HepG2 (cell line): ENCODE measurements at regions not wholly inside any gene's neighbourhood (a gene's known extent, or its start where the extent isn't known, plus 50 kb on each side); places are given as distances from the start of the nearest gene placed in this dataset.

Experiments used
- ATAC-seq: fragments of 200-7000 bp; cut with Tn5 transposase; 3 replicates; pipeline ENCODE4 v1.9.1; 2020; ENCODE audit warnings: mild to moderate bottlenecking, moderate library complexity
- BruUV-seq: library from RNA; stranded (reverse); fragments of 400-500 nt; replicated peaks from 2 replicates; lab custom pipeline; 2021; lab: Mats Ljungman, UMichigan
- CTCF ChIA-PET: fragments of 300-600 bp; formaldehyde crosslinking; extraction: SDS; loops from one replicate; lab custom pipeline; 2021; ENCODE audit warnings: low total read pairs, inconsistent platforms, low intra/inter-chr PET ratio; lab: Yijun Ruan, JAX
- POLR2A ChIA-PET: fragments of 350-600 bp; sonication (Branson Sonifier 250); formaldehyde crosslinking; loops from one replicate; lab custom pipeline; 2020; ENCODE audit warnings: antibody characterized with exemption, inconsistent platforms; lab: Yijun Ruan, JAX
- DNase-seq: peaks from one replicate; pipeline ENCODE4 v3.0.0-alpha.2; 2015; ENCODE audit warnings: low spot score
- FAIRE-seq: peaks from 3 replicates; lab custom pipeline; 2011; peaks lifted over from hg19 to GRCh38; lab: Jason Lieb, UNC
- H2AFZ ChIP-seq: one replicate; pipeline ENCODE4 v1.6.1; 2011; ENCODE audit warnings: low read length, inconsistent platforms
- H3K27ac ChIP-seq: fragments of 300-600 bp; 3 replicates; pipeline ENCODE4 v1.8.0; 2011; ENCODE audit warnings: mixed run types, mild to moderate bottlenecking, mixed read lengths, low read length, inconsistent platforms; ENCODE audit not compliant: insufficient read depth; ENCODE audit errors: extremely low read length
- H3K27me3 ChIP-seq, 2 experiments: fragments of 200-600 bp in 1 of 2; 2 replicates in 1 of 2; 3 replicates in 1 of 2; pipeline versions ENCODE4 v1.6.0 to v1.8.0; 2011; ENCODE audit warnings: low read length in 2 of 2, mild to moderate bottlenecking in 2 of 2, moderate library complexity in 2 of 2, inconsistent platforms in 1 of 2; ENCODE audit not compliant: insufficient read depth in 2 of 2, control insufficient read depth in 1 of 2
- H3K36me3 ChIP-seq, 2 experiments: fragments of 200-600 bp in 1 of 2; replicated peaks in 1 of 2; 2 replicates in 1 of 2; 3 replicates in 1 of 2; pipeline versions ENCODE4 v1.5.1 to v1.8.0; 2011; ENCODE audit warnings: low read length in 2 of 2, inconsistent platforms in 1 of 2; ENCODE audit not compliant: insufficient read depth in 2 of 2, control insufficient read depth in 1 of 2
- H3K4me1 ChIP-seq: 2 replicates; pipeline ENCODE4 v1.5.1; 2012; ENCODE audit warnings: low read length, inconsistent platforms; ENCODE audit not compliant: insufficient read depth
- H3K4me2 ChIP-seq: 2 replicates; pipeline ENCODE4 v1.6.0; 2011; ENCODE audit warnings: low read depth, low read length, inconsistent platforms
- H3K4me3 ChIP-seq, 3 experiments: fragments of 200-600 bp in 1 of 3; sonication (generic), shearing (Covaris generic) in 1 of 3; replicated peaks in 1 of 3; 2 replicates each; pipeline ENCODE4 v1.5.1; 2011 to 2016; ENCODE audit warnings: low read length in 3 of 3, inconsistent platforms in 2 of 3, low read depth in 2 of 3, mild to moderate bottlenecking in 2 of 3, control low read depth in 1 of 3, mixed read lengths in 1 of 3; ENCODE audit not compliant: insufficient read depth in 1 of 3
- H3K79me2 ChIP-seq: one replicate; pipeline ENCODE4 v1.6.1; 2011; ENCODE audit warnings: low read length, inconsistent platforms; ENCODE audit not compliant: insufficient read depth
- H3K9ac ChIP-seq: 2 replicates; pipeline ENCODE4 v1.6.0; 2011; ENCODE audit warnings: mild to moderate bottlenecking, low read depth, low read length, inconsistent platforms; ENCODE audit not compliant: insufficient read depth
- H3K9me3 ChIP-seq: 2 replicates; pipeline ENCODE4 v1.5.1; 2012; ENCODE audit warnings: mild to moderate bottlenecking, low read length
- H4K20me1 ChIP-seq: 2 replicates; pipeline ENCODE4 v1.6.0; 2011; ENCODE audit warnings: inconsistent platforms, mild to moderate bottlenecking, low read length, moderate library complexity; ENCODE audit not compliant: insufficient read depth
- BHLHE40 ChIP-seq: IDR thresholded peaks from 2 replicates; pipeline ENCODE4 v1.6.1; 2011; ENCODE audit warnings: low read length, improper control_type of control experiment
- BORCS8-MEF2B ChIP-seq: sonication (generic); formaldehyde crosslinking; IDR thresholded peaks from 2 replicates; pipeline ENCODE4 v1.8.0; 2022; ENCODE audit warnings: mild to moderate bottlenecking, missing genetic modification reagents
- GATAD2A ChIP-seq: IDR thresholded peaks from 2 replicates; pipeline ENCODE4 v1.6.1; 2016
- HNF4A ChIP-seq: sonication (generic); formaldehyde crosslinking; IDR thresholded peaks from 2 replicates; pipeline ENCODE4 v1.4.0; 2020; ENCODE audit warnings: missing genetic modification reagents
- NR2F6 ChIP-seq, 2 experiments: IDR thresholded peaks; 2 replicates each; pipeline ENCODE4 v1.6.1; 2016; ENCODE audit warnings: antibody characterized with exemption in 1 of 2, mild to moderate bottlenecking in 1 of 2
- RAD51 ChIP-seq: fragments of 450-650 bp; IDR thresholded peaks from 2 replicates; pipeline ENCODE4 v1.6.1; 2016; ENCODE audit warnings: borderline replicate concordance
- SIN3A ChIP-seq: IDR thresholded peaks from 2 replicates; pipeline ENCODE4 v1.6.1; 2011; ENCODE audit warnings: low read depth, mild to moderate bottlenecking, control low read depth, low read length, borderline replicate concordance
- ZNF496 ChIP-seq: sonication (generic); formaldehyde crosslinking; IDR thresholded peaks from 2 replicates; pipeline ENCODE4 v1.8.1; 2023; ENCODE audit warnings: mild to moderate bottlenecking, moderate library complexity, missing genetic modification reagents; ENCODE audit not compliant: insufficient replicate concordance
- ZNF556 ChIP-seq: sonication (generic); formaldehyde crosslinking; IDR thresholded peaks from 2 replicates; pipeline ENCODE4 v1.4.0; 2020; ENCODE audit warnings: mild to moderate bottlenecking, missing genetic modification reagents, borderline replicate concordance
- WGBS: methylation state at CpG from one replicate; pipeline ENCODE4 v1.1.6; 2017; ENCODE audit warnings: low lambda C conversion rate; 5-methylcytosine and 5-hydroxymethylcytosine counted together
- in situ Hi-C: cut with HindIII; loops from 2 replicates; pipeline ENCODE4 v1.10.0; 2017; ENCODE audit warnings: low pct_unique_long_range_greater_than_20kb; ENCODE audit not compliant: extremely low pct_ligation_motif_present
- intact Hi-C: fragments of 100-400 bp; cut with micrococcal nuclease; formaldehyde crosslinking; loops from one replicate; pipeline ENCODE4 v1.10.0; 2022; ENCODE audit not compliant: unreplicated experiment
- TF ChIP-seq, protein P1 (sequence below), 2 experiments: fragments of 450-650 bp in 1 of 2; sonication (generic) in 1 of 2; formaldehyde crosslinking in 1 of 2; IDR thresholded peaks; 2 replicates each; pipeline versions ENCODE4 v1.6.1 to v1.8.0; 2016 to 2022; ENCODE audit warnings: antibody characterized with exemption in 1 of 2, mild to moderate bottlenecking in 1 of 2, missing genetic modification reagents in 1 of 2
- TF ChIP-seq, protein P2 (sequence below): sonication (generic); formaldehyde crosslinking; conservative IDR thresholded peaks from 2 replicates; pipeline ENCODE4 v1.4.0; 2020; ENCODE audit warnings: mild to moderate bottlenecking, missing genetic modification reagents, moderate library complexity

DNA sequence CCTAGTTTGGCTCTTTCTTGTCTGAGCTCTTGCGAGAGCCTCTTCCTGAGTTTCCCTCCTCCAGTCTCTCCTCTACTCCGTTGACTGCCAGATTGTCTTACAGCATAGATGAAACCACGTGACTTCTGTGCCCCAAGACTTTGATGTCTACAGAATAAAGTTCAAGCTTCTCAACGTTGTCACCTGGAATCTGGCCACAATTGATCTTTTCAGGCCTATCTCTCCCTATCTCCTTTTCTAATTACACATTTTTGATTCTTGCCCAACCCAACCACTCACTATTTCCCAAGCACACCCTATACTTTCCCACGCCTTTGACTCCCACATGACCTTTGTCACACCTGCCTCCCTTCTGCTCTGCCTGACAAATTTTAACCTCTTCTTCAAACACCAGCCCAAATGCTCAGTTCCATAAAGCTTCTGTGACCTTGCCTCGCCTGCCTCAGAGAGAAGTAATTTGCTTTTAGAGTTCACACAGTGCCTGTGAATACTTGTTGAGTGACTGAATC, 52.4 kb upstream of the PMFBP1 start:
- H3K9me3 ChIP-seq = no peaks in the 10 kb centered on the region
- CTCF ChIA-PET = no interaction called here
- BruUV-seq = no TSS peak
- TF ChIP-seq RAD51 (peak; percentile 93), NR2F6 (IDR thresholded peaks at IDR 0.05) (peak; percentile 89), NR2F6 (CRISPR knock-in tag; IDR thresholded peaks at IDR 0.05) (peak; percentile 68), BORCS8-MEF2B (CRISPR knock-in tag) (0 out of 2 replicates have a peak, but pooled peaks have one; percentile 11), HNF4A (CRISPR knock-in tag) (no peak; the same call in 1 of the 2 replicates), GATAD2A (CRISPR knock-in tag) (peak; percentile 57), ZNF496 (CRISPR knock-in tag) (no peak), BHLHE40 (0 out of 2 replicates have a peak, but pooled peaks have one; percentile 13), SIN3A (no peak), ZNF556 (0 out of 2 replicates have a peak, but pooled peaks have one; percentile 38)
- TF ChIP-seq, protein P1, sequence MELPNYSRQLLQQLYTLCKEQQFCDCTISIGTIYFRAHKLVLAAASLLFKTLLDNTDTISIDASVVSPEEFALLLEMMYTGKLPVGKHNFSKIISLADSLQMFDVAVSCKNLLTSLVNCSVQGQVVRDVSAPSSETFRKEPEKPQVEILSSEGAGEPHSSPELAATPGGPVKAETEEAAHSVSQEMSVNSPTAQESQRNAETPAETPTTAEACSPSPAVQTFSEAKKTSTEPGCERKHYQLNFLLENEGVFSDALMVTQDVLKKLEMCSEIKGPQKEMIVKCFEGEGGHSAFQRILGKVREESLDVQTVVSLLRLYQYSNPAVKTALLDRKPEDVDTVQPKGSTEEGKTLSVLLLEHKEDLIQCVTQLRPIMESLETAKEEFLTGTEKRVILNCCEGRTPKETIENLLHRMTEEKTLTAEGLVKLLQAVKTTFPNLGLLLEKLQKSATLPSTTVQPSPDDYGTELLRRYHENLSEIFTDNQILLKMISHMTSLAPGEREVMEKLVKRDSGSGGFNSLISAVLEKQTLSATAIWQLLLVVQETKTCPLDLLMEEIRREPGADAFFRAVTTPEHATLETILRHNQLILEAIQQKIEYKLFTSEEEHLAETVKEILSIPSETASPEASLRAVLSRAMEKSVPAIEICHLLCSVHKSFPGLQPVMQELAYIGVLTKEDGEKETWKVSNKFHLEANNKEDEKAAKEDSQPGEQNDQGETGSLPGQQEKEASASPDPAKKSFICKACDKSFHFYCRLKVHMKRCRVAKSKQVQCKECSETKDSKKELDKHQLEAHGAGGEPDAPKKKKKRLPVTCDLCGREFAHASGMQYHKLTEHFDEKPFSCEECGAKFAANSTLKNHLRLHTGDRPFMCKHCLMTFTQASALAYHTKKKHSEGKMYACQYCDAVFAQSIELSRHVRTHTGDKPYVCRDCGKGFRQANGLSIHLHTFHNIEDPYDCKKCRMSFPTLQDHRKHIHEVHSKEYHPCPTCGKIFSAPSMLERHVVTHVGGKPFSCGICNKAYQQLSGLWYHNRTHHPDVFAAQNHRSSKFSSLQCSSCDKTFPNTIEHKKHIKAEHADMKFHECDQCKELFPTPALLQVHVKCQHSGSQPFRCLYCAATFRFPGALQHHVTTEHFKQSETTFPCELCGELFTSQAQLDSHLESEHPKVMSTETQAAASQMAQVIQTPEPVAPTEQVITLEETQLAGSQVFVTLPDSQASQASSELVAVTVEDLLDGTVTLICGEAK (IDR thresholded peaks at IDR 0.05) = no peak
- TF ChIP-seq, protein P1 (CRISPR knock-in tag; IDR thresholded peaks at IDR 0.05) = no peak
- TF ChIP-seq, protein P2, sequence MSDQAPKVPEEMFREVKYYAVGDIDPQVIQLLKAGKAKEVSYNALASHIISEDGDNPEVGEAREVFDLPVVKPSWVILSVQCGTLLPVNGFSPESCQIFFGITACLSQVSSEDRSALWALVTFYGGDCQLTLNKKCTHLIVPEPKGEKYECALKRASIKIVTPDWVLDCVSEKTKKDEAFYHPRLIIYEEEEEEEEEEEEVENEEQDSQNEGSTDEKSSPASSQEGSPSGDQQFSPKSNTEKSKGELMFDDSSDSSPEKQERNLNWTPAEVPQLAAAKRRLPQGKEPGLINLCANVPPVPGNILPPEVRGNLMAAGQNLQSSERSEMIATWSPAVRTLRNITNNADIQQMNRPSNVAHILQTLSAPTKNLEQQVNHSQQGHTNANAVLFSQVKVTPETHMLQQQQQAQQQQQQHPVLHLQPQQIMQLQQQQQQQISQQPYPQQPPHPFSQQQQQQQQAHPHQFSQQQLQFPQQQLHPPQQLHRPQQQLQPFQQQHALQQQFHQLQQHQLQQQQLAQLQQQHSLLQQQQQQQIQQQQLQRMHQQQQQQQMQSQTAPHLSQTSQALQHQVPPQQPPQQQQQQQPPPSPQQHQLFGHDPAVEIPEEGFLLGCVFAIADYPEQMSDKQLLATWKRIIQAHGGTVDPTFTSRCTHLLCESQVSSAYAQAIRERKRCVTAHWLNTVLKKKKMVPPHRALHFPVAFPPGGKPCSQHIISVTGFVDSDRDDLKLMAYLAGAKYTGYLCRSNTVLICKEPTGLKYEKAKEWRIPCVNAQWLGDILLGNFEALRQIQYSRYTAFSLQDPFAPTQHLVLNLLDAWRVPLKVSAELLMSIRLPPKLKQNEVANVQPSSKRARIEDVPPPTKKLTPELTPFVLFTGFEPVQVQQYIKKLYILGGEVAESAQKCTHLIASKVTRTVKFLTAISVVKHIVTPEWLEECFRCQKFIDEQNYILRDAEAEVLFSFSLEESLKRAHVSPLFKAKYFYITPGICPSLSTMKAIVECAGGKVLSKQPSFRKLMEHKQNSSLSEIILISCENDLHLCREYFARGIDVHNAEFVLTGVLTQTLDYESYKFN (CRISPR knock-in tag) = peak; percentile 47

More for the DNA sequence above, 52.4 kb upstream of the PMFBP1 start:
- Histone ChIP-seq H3K36me3 (no peaks in the 10 kb centered on the region), H3K79me2 (no peaks in the 10 kb centered on the region), H2AFZ (no peak overlapping the region), H3K4me3 (no peak overlapping the region; a peak in 1 of 6 replicates), H3K9ac (no peak overlapping the region), H3K27ac (peak overlapping the region; percentile 42), H4K20me1 (no peaks in the 10 kb centered on the region), H3K4me2 (peak overlapping the region; percentile 55), H3K4me1 (peaks cover 28% of the 10 kb centered on the region), H3K27me3 (no peaks in the 10 kb centered on the region)
- in situ Hi-C loops = no loop called here
- POLR2A ChIA-PET = no interaction called here
- intact Hi-C loops = no loop called here
- FAIRE-seq = peak; percentile 99
- 4% methylated on average over 6 of the region's 6 CpGs for WGBS
- ATAC-seq = peak; percentile 89
- peak; percentile 82 for DNase-seq
